ENCODE measurements at regions not wholly inside any gene's neighbourhood (a gene's known extent, or its start where the extent isn't known, plus 50 kb on each side); places are given as distances from the start of the nearest gene placed in this dataset.

GRCh38 chr1:14100919-14101318 is 400.9 kb downstream of the PRDM2 start:
- no peak for DNase-seq (ENCODE audit: low read depth in 2 of 2)

GRCh38 chr1:14102180-14102579 is 402.2 kb downstream of the PRDM2 start:
- no peak for DNase-seq (ENCODE audit: low read depth in 2 of 2)

- no peak for DNase-seq (ENCODE audit: low read depth in 2 of 2)
These were observed 404.0 kb downstream of the PRDM2 start for GRCh38 chr1:14103878-14104430.

GRCh38 chr1:14106126-14106525 is 406.1 kb downstream of the PRDM2 start:
- DNase-seq (ENCODE audit: low read depth in 2 of 2) = no peak

- DNase-seq (ENCODE audit: low read depth in 2 of 2) = no peak
These were observed 406.8 kb downstream of the PRDM2 start for GRCh38 chr1:14106679-14107313.

- DNase-seq (ENCODE audit: low read depth in 2 of 2) = no peak
These were observed 408.6 kb downstream of the PRDM2 start for GRCh38 chr1:14108356-14109275.

GRCh38 chr1:14109276-14109635 is 409.3 kb downstream of the PRDM2 start:
- no peak for DNase-seq (ENCODE audit: low read depth in 2 of 2)

GRCh38 chr1:14110040-14110439 is 410.1 kb downstream of the PRDM2 start:
- no peak for DNase-seq (ENCODE audit: low read depth in 2 of 2)

GRCh38 chr1:14111121-14111520 is 411.1 kb downstream of the PRDM2 start:
- DNase-seq (ENCODE audit: low read depth in 2 of 2) = no peak

- DNase-seq (ENCODE audit: low read depth in 2 of 2) = no peak
These were observed 412.6 kb downstream of the PRDM2 start for GRCh38 chr1:14112613-14113012.

GRCh38 chr1:14113271-14113670 is 413.3 kb downstream of the PRDM2 start:
- no peak for DNase-seq (ENCODE audit: low read depth in 2 of 2)

GRCh38 chr1:14113841-14114567 is 414.0 kb downstream of the PRDM2 start:
- DNase-seq (ENCODE audit: low read depth in 2 of 2) = peak; percentile 34 to 39

- no peak for DNase-seq (ENCODE audit: low read depth in 2 of 2)
These were observed 416.0 kb downstream of the PRDM2 start for GRCh38 chr1:14115976-14116375.

GRCh38 chr1:14117700-14118099 is 417.7 kb downstream of the PRDM2 start:
- DNase-seq (ENCODE audit: low read depth in 2 of 2) = no peak

GRCh38 chr1:14118691-14119485 is 418.9 kb downstream of the PRDM2 start:
- no peak for DNase-seq (ENCODE audit: low read depth in 2 of 2)

GRCh38 chr1:14120895-14121294 is 420.9 kb downstream of the PRDM2 start:
- DNase-seq (ENCODE audit: low read depth in 2 of 2) = no peak

GRCh38 chr1:14128096-14128495 is 428.1 kb downstream of the PRDM2 start:
- no peak for DNase-seq (ENCODE audit: low read depth in 2 of 2)

- no peak for DNase-seq (ENCODE audit: low read depth in 2 of 2)
These were observed 429.0 kb downstream of the PRDM2 start for GRCh38 chr1:14129009-14129408.

GRCh38 chr1:14135070-14135469 is 435.1 kb downstream of the PRDM2 start:
- DNase-seq (ENCODE audit: low read depth in 2 of 2) = no peak

- no peak for DNase-seq (ENCODE audit: low read depth in 2 of 2)
These were observed 436.3 kb downstream of the PRDM2 start for GRCh38 chr1:14136152-14136763.

GRCh38 chr1:14136881-14137280 is 436.9 kb downstream of the PRDM2 start:
- DNase-seq (ENCODE audit: low read depth in 2 of 2) = no peak
